ENCODE measurements at regions not wholly inside any gene's neighbourhood (a gene's known extent, or its start where the extent isn't known, plus 50 kb on each side); places are given as distances from the start of the nearest gene placed in this dataset.
"Not testable (repeated sequence)": the region's sequence is repeated elsewhere in the genome, so short reads cannot be mapped to it uniquely, and the experiment has no call there.

DNA sequence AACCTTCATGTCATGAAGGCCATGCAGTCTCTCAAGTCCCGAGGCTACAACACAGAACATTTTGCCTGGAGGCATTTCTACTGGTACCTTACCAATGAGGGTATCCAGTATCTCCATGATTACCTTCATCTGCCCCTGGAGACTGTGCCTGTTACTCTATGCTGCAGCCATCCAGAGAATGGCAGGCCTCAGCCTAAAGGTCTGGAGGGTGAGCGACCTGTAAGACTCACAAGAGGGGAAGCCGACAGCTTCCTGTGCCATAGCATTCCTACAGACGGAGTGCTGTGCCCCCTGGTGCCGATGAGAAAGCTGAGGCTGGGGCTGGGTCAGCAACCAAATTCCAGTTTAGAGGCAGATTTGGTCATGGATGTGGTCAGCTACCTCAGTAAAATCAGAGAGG is 51.3 kb upstream of the CADPS start:
- no peak for DNase-seq

DNA sequence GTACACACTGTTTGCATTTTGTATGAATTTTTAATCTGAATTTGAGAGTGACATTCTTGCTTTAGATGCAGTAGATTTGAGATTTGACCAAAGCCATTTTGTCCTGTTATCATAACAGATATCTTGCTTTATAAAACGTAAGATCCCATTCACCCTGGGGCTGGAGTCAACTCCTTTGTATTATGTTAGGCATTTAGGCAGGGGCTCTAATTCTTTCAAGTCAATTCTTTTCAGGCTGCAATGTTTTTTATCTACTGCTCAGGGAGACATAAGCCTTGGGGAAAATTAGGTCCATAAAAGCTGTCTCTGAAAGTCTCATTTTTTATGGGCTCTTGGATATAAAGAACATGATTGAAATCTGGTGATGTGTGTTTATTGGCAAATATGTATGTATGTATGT is 53.0 kb upstream of the CADPS start:
- no peak for DNase-seq

DNA sequence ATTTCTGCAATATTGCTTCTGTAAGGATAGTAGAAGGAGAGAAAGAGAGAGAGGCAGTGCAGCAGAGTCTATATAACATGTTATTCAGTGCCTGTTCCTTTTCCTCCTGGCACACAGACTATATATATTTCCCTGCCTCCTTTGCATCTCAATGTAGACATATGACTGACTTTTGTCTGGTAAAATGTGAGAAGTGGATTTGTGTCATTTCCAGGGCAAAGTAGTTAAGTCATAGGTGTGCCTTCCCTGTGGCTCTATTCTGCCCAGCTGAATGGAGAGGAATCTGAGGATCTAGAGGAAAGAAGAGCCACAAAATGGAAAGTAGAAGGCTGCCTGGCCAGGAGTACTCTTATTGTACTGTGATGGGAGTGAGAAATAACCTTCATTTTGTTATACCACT is 54.6 kb upstream of the CADPS start:
- DNase-seq, result no peak

DNA sequence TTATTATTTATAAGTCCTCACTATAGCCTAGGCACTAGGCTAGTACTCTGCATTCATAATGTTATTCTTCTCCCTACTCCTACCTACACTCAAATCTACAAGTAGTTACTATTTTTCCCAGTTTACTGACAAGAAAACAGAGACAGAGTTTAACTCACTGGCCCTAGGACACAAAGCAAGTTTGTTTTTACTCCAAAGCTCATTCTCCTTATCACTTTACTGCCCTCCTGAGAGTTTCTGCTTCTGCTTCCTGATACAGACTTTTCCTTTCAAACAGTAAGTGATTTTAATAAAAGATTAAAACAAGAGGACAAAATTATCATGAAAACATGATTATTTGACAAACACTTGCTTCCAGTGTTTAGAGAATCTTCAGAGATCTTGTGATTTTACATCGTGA is 60.6 kb upstream of the CADPS start:
- DNase-seq, result no peak

DNA sequence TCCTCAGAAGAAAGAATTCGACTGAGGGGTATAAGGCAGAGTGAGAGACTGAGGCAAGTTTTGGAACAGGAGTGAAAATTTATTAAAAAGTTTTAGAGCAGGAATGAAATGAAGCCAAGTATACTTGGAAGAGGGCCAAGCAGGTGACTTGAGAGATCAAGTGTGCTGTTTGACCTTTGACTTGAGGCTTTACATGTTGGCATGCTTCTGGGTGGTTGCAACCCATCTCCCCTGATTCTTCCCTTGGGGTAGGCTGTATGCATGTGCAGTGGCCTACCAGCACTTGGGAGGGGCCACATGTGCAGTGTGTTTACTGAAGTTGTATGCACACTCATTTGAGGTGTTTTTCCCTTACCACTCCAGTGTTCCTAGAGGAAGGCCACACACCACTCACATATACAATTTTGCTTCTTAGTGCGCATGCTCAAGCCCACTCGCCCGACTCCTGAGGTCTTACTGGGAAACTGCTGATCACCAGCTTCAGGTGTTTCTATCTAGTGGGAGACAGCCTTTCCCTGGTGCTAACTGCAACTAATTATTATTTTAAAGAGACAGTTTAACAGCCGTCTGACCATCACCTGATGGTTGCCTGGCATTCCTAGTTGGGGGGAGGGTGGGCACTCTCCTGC is 61.5 kb upstream of the CADPS start:
- no peak for DNase-seq

DNA sequence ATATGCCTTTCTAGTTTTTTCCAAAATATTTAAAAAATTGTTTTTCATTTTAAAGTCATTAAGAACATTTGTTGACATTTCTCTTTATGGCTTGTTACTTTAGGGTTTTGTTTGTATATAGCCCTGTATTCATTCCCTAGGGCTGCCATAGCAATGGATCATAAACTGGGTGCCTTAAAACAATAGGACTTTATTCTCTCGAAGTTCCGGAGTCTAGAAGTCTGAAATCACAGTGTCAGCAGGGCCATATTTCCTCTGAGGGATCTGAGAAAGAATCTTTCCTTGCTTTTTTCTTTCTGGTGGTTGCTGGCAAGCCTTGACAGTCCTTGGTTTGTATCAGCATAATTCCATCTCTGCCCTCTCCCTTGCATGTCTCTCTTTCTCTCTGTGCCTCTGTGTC is 63.4 kb upstream of the CADPS start:
- DNase-seq, result no peak

DNA sequence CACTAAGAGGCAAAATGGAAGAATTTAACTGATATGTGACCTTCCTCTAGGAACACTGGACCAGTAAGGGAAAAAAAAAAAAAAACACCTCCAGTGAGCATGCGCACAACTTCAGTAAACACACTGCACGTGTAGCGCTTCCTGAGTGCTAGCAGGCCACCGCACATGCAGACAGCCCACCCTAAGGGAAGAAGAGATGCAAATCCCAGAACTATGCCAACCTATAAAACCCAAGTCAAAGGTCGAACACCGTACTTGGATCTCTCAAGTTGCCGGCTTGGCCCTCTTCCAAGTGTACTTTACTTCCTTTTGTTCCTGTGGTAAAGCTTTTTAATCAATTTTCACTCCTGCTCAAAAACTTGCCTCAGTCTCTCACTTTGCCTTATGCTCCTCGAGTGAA is 64.5 kb upstream of the CADPS start:
- no peak for DNase-seq

DNA sequence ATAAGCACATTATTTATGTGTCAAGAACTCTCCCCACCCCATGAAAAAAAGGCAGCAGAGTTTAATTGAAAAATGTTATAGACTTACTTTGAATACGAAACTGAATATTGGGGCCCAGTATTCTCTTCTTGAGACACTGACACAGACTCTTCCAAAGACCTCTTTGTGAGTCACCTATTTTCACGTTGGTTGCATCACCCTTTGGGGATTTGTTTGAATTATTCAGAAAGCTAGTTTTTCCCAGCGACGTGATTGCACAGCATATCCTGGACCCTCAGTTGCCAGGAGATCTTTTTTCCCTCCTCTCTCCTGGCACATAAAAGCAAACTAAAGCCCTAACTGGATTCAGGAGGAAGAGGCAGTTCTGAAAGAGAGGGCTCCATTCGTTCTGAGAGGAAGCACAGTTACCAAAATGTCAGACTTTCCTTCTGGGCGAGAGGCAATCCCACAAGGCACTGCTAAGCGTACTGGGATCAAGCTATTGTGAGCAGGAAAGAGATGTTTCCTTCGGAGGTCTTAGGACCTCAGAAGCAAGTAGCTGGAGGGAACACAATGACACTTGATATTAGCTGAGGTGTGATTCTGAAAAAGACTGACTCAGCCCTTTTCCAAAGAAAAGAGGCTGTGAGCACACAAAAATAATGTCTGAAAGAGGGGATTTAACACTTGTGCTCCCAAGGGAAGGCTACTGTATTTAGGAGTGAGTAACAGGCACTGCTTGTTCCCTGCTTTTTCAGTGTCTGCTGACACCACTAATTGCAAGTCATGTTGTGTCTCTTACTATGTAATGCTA is 65.8 kb upstream of the CADPS start:
- DNase-seq, result no peak

DNA sequence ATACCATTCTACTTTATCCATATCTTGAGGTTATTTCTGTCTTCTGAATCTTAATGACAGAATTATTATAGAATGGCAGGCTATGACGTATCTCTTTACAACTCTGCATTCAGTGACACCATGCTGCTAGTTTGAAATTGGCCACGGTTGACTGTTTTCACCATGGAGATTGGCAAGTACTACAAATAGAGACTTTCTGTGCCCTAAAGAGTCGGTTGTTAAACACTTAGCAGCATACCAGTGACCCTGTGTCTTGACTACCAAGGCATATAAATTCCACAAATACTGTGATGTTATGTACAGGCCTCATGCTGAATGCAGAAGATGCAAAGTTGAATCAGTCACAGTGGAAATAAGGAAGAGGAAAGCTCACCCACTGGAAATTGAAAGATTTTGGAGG is 67.0 kb upstream of the CADPS start:
- no peak for DNase-seq

DNA sequence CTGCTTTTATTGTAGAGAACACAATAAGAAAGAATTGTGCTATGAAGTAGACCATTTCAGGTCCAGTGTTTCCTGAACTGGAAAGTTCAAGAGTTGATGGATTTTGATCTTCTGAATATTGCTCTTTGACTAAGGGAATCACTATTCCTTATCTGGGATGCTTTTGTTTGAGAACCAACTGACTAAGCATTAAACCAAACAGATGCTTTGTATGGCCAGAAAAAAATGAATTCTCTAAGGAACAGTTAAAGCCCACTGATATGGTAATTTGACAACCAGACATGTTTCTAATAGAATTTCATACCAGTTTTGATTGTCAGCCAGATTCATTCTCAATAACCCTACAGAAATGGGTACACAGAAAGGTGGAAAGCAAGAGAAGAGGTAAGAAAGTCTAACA is 67.5 kb upstream of the CADPS start:
- DNase-seq, result no peak

DNA sequence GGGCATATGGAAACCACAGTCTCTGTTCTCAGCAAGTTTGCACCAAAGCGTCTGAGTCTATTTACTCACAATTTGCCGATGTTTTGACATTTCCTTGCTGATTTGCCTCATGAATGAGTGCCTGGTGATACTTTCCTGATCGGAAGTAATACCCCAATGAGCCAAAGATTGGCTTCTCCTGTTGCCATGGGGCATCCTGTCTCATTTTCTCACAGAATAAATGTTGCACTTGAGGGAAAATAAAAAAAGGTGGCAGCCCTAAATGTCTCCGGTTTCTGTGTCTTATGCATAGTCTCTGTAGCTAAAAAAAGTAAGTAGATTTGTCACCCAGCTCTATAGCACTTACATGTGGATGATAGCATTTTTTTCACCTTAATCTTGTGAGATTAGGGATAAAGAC is 73.7 kb upstream of the CADPS start:
- DNase-seq, result no peak

DNA sequence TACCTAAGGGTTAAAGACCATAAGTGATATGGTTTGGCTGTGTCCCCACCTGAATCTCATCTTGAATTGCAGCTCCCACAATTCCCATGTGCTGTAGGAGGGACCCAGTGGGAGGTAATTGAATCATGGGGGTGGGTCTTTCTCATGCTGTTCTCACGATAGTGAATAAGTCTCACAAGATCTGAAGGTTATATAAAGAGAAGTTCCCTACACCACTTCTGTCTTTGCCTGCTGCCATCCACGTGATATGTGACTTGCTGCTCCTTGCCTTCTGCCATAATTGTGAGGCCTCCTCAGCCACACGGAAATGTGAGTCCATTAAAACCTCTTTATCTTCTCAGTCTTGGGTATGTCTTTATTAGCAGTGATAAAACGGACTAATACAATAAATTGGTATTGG is 75.0 kb upstream of the CADPS start:
- no peak for DNase-seq

DNA sequence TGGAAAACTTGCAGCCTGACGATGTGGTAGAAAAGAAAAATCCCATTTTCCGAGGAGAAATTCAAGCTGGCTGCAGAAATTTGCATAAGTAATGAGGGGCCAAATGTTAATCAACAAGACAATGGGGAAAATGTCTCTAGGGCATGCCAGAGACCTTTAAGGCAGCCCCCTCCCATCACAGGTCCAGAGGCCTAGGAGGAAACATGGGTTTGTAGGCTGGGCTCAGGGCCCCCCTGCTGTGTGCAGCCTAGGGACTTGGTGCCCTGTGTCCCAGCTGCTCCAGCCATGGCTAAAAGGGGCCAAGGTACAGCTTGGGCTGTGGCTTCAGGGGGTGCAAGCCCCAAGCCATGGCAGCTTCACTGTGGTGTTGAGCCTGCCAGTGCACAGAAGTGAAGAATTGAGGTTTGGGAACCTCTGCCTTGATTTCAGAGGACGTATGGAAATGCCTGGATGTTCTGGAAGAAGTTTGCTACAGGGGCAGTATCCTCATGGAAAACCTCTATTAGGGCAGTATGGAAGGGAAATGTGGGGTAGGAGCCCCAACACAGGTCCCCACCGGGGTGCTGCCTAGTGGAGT is 75.9 kb upstream of the CADPS start:
- DNase-seq, result no peak

DNA sequence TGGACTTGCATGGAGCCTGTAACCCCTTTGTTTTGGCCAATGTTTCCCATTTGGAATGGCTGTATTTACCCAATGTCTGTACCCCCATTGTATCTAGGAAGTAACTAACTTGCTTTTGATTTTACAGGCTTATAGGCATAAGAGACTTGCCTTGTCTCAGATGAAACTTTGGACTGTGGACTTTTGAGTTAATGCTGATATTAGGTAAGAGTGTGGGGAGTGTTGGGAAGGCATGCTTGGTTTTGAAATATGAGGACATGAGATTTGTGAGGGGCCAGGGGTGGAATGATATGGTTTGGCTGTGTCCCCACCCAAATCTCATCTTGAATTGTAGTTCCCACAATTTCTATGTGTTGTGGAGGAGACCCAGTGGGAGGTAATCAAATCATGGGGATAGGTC is 76.7 kb upstream of the CADPS start:
- not testable (repeated sequence) for DNase-seq

DNA sequence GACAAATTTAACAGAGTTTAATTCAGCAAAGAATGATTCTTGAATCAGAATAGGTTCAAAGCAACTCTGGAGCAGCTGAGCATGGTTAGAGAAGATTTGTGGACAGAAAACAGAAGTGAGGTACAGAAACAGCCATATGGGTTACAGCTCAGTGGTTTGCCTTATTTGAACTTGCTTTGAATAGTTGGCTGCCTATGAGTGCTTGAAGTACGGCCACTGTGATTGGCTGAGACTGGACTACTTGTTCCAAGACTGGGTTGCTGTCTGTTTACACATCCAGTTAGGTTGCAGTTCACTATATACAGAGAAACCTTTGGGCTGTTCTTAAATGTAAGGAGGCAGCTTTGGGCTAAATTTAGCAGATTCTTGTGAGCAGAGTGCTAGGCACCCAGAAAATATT is 79.4 kb upstream of the CADPS start:
- no peak for DNase-seq

DNA sequence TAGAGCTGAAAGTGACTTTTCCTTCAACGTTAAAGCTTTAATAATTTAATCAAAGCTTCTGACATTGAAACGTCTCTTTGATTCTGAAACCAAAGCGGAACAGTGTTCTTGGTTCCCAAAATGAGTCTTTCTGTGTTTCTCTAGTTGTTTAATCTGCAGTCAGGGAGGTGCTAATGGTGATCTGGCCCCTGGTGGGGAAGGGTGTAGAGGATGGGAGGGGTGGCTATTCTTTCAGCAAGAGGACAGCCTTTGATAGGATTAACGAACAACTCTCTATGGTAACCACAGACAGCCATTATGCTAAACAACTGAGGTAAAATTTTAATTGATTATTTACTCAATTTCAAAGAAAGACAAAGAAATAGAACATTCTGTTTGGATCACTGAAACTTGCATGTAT is 79.9 kb upstream of the CADPS start:
- DNase-seq, result no peak

DNA sequence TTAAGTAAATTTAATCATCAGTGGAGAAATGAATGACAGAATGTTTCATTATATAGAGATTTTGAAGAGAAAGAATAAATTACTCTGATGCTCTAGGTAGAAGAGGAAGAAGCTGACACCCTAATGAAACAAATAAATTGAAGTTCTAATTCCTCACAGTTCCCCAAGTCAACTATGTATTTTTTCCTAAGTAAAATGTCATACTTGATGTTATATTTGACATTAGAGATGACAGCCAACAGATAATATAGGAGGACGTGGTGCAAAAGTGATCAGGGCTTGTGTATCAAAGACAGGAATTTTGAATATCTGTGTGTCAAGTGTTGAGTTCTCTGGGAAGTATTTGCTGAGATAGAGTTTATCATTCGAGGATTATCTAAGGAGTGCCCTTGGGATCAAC is 81.2 kb upstream of the CADPS start:
- DNase-seq, result no peak

DNA sequence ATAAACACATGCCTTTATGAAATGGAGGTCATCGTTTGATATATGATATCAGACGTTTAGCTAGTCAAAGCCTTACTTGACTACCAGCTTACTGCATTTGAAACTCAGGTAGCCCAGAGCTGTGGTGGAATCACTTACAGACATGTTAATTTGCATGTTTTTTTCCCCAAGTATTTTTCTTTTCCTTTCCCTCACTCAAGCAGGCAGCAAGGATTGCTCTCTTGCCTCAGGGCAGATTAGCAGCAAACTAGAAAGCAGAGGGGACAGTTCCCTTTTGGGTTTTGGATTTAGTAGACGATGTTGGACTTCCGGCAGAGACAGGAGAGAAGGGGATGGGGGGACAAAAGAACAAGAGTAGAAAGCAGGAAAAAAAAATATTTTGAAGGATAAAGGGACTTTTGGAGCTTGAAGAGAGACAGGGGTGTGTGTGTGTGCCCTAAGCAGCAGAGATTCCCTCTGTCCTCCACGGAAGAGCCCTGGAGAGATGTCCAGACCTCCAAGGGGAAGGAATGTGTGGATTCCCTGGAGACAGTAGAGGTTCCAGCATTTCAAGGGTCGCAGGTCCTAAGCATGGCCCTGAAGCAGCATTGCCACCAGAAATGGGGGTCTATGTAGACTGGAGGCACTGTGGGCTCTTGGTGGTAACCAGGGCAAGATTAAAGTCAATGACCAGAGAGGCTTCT is 86.8 kb upstream of the CADPS start:
- no peak for DNase-seq

DNA sequence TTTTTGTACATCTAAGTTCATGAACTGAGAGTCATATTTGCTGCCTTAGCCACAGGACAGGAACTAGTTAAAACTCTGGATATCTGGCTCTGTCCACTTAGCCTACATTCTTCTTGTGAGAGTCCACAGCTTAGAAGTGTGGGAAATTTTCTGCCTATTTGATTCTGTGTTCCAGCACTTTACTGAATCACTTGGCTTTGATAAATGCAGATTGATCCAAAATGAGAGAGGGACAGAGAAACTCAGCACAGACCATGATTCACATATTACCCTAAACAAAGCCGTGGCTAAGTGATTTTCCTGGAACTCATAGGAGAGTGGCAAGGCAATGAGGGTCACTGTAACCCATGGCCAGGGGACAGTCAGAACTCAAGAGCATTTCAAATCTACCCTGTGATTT is 87.5 kb upstream of the CADPS start:
- no peak for DNase-seq

DNA sequence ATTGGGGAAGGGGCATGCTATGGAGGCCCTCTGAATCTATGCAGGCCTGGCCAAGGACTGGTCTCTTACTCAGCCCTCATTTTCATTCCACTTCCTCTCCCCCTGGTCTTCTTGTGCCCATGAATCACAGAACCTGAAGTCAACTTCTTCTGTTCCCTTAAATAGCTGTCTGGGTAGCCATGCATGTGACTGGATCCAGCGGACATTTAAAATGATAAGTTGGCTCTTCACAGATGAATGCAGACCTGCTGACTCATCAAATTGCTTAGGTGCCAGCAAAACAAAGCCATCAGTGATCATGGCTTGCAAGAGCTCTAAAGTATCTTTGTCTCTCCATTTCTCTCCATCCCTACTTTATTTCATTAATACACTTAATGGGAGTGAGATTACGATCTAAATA is 90.1 kb upstream of the CADPS start:
- DNase-seq, result no peak

DNA sequence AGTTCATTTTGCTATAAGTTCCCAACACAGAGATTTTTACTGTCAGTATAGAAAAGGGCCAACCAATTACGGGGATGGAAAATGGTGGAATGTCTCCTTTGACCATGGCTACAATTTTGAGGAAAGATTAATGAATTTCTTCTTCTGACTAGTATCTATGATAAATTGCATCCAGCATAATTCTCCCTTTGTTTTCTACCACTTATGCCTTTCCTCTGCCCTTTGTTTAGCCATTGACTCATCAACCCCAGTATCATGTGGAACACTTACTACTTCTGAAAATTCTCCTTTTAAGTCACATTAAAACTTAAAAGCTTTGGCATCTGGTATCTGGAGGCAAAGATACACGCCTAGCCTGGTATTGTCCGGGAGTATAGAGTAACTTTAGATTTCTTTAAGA is 92.9 kb upstream of the CADPS start:
- no peak for DNase-seq

DNA sequence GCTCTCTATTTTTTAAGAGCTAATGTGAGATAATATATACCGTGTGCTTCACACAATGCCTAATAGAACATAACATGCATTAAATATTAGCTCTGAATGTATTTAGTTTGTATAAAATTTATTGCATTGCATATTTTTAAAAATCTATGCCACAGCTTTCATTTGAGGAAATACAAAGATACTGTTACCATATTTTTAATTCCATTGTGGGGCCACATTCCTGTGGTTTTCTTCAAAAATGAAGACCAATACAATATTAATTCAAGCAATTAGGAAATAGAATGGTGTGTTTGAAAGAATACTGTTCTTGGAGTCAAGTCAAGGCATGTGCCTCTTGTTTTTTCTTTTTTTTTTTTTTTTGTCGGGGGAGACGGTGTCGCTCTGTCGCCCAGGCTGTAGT is 95.4 kb upstream of the CADPS start:
- no peak for DNase-seq

DNA sequence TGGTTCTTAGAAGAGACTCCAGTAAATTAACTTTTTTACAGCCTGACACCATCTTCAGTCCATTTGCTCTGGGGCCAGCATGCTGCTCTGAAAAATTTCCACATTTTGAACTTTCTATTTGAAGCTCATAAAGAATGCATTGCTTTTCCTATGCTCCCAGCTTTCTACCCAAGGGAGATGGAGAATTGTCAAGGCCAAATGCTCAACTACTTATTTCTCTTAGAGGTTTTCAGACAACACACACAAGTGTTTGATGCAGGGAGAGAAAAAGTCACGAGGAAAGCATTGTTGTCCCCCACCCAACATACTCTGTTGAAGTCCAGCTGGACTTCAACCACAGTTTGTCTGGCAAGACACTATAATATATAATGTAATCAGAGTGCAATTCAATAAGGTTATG is 100.3 kb upstream of the CADPS start:
- no peak for DNase-seq

DNA sequence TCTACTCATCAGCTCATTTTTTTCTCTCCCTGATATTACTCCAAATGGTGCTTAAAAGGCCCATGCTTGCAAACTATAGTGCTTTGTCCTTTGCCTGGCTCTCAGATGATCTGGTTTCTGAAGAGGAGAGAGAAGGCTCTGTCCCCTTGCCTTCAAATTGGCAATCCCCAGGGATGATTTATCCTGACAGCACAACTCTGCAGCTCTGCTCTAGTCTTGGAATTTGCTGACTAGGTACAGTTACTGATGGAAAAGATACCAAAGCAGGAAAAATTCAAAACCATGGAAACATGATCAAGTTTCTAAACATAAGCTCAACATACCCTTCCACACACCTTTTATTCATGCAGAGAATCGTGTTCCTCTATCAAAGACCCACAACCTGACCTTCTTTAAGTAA is 106.7 kb upstream of the CADPS start:
- DNase-seq, result no peak
